ENCODE measurements at regions not wholly inside any gene's neighbourhood (a gene's known extent, or its start where the extent isn't known, plus 50 kb on each side); places are given as distances from the start of the nearest gene placed in this dataset.

DNA sequence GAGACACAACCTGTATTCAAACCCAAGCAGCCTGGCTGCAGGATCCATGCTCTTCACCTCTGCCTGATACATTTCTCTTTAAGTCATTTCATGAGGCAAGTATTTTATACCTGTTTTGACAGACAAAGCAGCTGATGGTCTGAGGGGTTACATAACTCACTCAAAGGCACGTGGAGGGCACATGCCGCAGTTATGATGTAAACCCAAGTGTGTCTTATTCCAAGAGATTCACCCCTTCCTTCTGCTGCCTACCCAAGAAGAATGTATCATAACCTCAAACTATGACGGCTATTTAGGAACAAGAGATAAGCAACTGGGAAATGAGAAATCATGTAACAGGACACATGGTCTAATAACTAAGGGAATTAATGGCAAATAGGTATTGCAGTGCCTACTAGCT is 329.8 kb upstream of the TMPO start:
- TF ChIP-seq, protein P1, sequence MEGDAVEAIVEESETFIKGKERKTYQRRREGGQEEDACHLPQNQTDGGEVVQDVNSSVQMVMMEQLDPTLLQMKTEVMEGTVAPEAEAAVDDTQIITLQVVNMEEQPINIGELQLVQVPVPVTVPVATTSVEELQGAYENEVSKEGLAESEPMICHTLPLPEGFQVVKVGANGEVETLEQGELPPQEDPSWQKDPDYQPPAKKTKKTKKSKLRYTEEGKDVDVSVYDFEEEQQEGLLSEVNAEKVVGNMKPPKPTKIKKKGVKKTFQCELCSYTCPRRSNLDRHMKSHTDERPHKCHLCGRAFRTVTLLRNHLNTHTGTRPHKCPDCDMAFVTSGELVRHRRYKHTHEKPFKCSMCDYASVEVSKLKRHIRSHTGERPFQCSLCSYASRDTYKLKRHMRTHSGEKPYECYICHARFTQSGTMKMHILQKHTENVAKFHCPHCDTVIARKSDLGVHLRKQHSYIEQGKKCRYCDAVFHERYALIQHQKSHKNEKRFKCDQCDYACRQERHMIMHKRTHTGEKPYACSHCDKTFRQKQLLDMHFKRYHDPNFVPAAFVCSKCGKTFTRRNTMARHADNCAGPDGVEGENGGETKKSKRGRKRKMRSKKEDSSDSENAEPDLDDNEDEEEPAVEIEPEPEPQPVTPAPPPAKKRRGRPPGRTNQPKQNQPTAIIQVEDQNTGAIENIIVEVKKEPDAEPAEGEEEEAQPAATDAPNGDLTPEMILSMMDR (IDR thresholded peaks at IDR 0.05; ENCODE audit: insufficient read depth, low read length): no peak
- TF ChIP-seq POLR2AphosphoS5 (IDR thresholded peaks at IDR 0.05; ENCODE audit: low read depth) (no peak), GABPA (IDR thresholded peaks at IDR 0.05; ENCODE audit: low read depth) (no peak), SPI1 (IDR thresholded peaks at IDR 0.05; ENCODE audit: borderline replicate concordance, low read depth) (no peak)
- TF ChIP-seq, protein P2, sequence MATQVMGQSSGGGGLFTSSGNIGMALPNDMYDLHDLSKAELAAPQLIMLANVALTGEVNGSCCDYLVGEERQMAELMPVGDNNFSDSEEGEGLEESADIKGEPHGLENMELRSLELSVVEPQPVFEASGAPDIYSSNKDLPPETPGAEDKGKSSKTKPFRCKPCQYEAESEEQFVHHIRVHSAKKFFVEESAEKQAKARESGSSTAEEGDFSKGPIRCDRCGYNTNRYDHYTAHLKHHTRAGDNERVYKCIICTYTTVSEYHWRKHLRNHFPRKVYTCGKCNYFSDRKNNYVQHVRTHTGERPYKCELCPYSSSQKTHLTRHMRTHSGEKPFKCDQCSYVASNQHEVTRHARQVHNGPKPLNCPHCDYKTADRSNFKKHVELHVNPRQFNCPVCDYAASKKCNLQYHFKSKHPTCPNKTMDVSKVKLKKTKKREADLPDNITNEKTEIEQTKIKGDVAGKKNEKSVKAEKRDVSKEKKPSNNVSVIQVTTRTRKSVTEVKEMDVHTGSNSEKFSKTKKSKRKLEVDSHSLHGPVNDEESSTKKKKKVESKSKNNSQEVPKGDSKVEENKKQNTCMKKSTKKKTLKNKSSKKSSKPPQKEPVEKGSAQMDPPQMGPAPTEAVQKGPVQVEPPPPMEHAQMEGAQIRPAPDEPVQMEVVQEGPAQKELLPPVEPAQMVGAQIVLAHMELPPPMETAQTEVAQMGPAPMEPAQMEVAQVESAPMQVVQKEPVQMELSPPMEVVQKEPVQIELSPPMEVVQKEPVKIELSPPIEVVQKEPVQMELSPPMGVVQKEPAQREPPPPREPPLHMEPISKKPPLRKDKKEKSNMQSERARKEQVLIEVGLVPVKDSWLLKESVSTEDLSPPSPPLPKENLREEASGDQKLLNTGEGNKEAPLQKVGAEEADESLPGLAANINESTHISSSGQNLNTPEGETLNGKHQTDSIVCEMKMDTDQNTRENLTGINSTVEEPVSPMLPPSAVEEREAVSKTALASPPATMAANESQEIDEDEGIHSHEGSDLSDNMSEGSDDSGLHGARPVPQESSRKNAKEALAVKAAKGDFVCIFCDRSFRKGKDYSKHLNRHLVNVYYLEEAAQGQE (IDR thresholded peaks at IDR 0.05; ENCODE audit: insufficient replicate concordance, low read depth): no peak

DNA sequence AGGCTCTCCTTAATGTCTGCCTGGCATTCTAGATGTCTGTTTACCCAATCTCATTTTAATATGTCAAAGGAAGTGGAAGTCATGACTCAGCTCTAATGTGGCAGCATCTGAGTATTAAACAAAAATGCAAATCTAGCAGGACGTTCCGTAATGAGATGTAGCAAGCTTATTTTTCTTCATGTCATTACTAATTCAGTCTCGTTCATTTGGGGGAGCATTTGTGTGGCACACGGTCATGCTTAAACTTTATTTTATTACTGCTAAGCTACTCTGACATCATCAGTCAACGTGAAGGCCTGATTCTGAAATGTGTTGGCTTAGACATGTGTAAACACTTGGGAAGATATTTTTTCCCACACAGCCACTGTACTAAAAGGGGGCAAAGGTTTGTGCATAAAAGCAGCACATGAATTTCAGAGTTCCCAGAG is 326.7 kb upstream of the TMPO start:
- H3K27ac ChIP-seq (replicated peaks): no peak overlapping the region
- peak in 1 of 2 experiments; percentile 2 for DNase-seq (ENCODE audit: low read depth in 1 of 2, low spot score in 1 of 2)
- no peak for TF ChIP-seq GABPA (IDR thresholded peaks at IDR 0.05; ENCODE audit: low read depth)
- TF ChIP-seq, protein P1 (IDR thresholded peaks at IDR 0.05; ENCODE audit: insufficient read depth, low read length): no peak
- no peak for TF ChIP-seq POLR2AphosphoS5 (IDR thresholded peaks at IDR 0.05; ENCODE audit: low read depth)
- TF ChIP-seq, protein P2 (IDR thresholded peaks at IDR 0.05; ENCODE audit: insufficient replicate concordance, low read depth): no peak
- TF ChIP-seq SPI1 (IDR thresholded peaks at IDR 0.05; ENCODE audit: borderline replicate concordance, low read depth): no peak

More for the DNA sequence above, 329.8 kb upstream of the TMPO start:
- no peak for DNase-seq (ENCODE audit: low read depth in 1 of 2, low spot score in 1 of 2)
- H3K27ac ChIP-seq (replicated peaks): no peak overlapping the region
- no peaks in the 10 kb centered on the region for H3K27me3 ChIP-seq (ENCODE audit: insufficient read depth, poor library complexity, severe bottlenecking)
- no peak overlapping the region for H3K4me3 ChIP-seq (replicated peaks; ENCODE audit: insufficient read depth, low read length)

DNA sequence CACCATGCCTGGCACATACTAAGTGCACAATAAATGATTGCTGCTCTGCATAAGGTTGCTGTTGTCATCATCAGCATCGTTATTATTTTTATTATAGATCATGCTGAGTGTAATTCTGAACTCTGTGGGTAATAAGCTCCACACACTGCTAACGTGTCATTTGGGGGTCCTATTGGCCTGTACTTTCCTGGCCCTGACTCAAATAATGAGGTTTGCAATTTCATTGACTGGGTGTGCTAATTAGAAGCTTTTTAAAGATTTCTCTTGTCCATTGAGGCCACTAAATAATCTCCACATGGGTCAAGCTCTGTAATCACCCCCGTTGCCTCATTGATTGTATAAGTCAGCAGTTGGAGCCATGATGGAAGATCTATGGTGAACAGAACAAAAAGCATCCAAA is 320.8 kb upstream of the TMPO start:
- H3K27ac ChIP-seq (replicated peaks): no peak overlapping the region
- no peak for DNase-seq (ENCODE audit: low read depth in 1 of 2, low spot score in 1 of 2)
- no peak overlapping the region for H3K4me3 ChIP-seq (replicated peaks; ENCODE audit: insufficient read depth, low read length)
- H3K27me3 ChIP-seq (ENCODE audit: insufficient read depth, poor library complexity, severe bottlenecking): no peaks in the 10 kb centered on the region
- TF ChIP-seq GABPA (IDR thresholded peaks at IDR 0.05; ENCODE audit: low read depth) (no peak), POLR2AphosphoS5 (IDR thresholded peaks at IDR 0.05; ENCODE audit: low read depth) (no peak), SPI1 (IDR thresholded peaks at IDR 0.05; ENCODE audit: borderline replicate concordance, low read depth) (no peak)
- TF ChIP-seq, protein P2 (IDR thresholded peaks at IDR 0.05; ENCODE audit: insufficient replicate concordance, low read depth): no peak
- TF ChIP-seq, protein P1 (IDR thresholded peaks at IDR 0.05; ENCODE audit: insufficient read depth, low read length): no peak

More for the DNA sequence above, 326.7 kb upstream of the TMPO start:
- H3K4me3 ChIP-seq (replicated peaks; ENCODE audit: insufficient read depth, low read length): no peak overlapping the region
- H3K27me3 ChIP-seq (ENCODE audit: insufficient read depth, poor library complexity, severe bottlenecking): no peaks in the 10 kb centered on the region

Measured in HL-60 (cell line).